ENCODE measurements at regions not wholly inside any gene's neighbourhood (a gene's known extent, or its start where the extent isn't known, plus 50 kb on each side); places are given as distances from the start of the nearest gene placed in this dataset.

DNA sequence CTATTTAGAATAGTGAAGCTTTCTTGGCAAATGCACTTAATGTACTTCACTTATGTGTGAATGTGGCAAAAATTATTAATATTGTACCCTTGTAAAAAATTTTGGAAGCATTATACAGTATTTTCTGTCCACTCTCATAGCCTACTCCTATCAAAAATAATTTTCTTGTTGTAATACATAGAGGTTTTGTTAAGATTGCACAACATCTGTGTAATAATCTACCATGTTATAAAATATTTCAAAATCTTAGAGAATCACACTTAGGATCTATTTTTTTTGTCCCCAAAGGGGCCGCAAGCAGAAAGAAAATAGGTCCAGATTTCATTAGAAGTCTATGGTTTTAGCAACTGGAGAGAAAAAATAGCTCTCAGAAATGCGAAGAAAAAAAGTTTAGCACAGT, 945.9 kb downstream of the CDH18 start:
- Histone ChIP-seq H2AFZ (ENCODE audit: control insufficient read depth, low read length) (no peak overlapping the region), H3K9me1 (ENCODE audit: control insufficient read depth, extremely low read depth, insufficient read depth, low read length) (no peaks in the 10 kb centered on the region), H3K9ac (ENCODE audit: control insufficient read depth, extremely low read depth, insufficient read depth, low read length) (no peak overlapping the region), H3K27me3 (ENCODE audit: control insufficient read depth, extremely low read depth, insufficient read depth, low read length) (no peaks in the 10 kb centered on the region), H3K4me1 (ENCODE audit: control insufficient read depth, extremely low read depth, insufficient read depth, low read length) (no peaks in the 10 kb centered on the region), H3K9me3 (ENCODE audit: control insufficient read depth, low read depth, low read length) (no peaks in the 10 kb centered on the region), H3K4me3 (ENCODE audit: control insufficient read depth in 2 of 3, extremely low read depth in 1 of 3, insufficient read depth in 2 of 3, low read depth in 1 of 3, low read length in 3 of 3) (no peak overlapping the region), H4K20me1 (ENCODE audit: control insufficient read depth, extremely low read depth, insufficient read depth, low read length) (no peaks in the 10 kb centered on the region), H3K27ac (ENCODE audit: control insufficient read depth, insufficient read depth, low read length) (no peak overlapping the region), H3K79me2 (ENCODE audit: control insufficient read depth, insufficient read depth, low read length) (no peaks in the 10 kb centered on the region), H3K36me3 (ENCODE audit: control insufficient read depth in 2 of 2, extremely low read depth in 1 of 2, insufficient read depth in 2 of 2, low read length in 2 of 2) (no peaks in the 10 kb centered on the region), H3K4me2 (ENCODE audit: control insufficient read depth, extremely low read depth, insufficient read depth, low read depth, low read length) (no peak overlapping the region)
- dilution Hi-C loops (cut with MboI; ENCODE audit: extremely low pct_ligation_motif_present, low sequenced_read_pairs), result no loop called here
- no peak for TF ChIP-seq EZH2 (IDR thresholded peaks at IDR 0.05; ENCODE audit: low read length)
- TF ChIP-seq, protein P1, sequence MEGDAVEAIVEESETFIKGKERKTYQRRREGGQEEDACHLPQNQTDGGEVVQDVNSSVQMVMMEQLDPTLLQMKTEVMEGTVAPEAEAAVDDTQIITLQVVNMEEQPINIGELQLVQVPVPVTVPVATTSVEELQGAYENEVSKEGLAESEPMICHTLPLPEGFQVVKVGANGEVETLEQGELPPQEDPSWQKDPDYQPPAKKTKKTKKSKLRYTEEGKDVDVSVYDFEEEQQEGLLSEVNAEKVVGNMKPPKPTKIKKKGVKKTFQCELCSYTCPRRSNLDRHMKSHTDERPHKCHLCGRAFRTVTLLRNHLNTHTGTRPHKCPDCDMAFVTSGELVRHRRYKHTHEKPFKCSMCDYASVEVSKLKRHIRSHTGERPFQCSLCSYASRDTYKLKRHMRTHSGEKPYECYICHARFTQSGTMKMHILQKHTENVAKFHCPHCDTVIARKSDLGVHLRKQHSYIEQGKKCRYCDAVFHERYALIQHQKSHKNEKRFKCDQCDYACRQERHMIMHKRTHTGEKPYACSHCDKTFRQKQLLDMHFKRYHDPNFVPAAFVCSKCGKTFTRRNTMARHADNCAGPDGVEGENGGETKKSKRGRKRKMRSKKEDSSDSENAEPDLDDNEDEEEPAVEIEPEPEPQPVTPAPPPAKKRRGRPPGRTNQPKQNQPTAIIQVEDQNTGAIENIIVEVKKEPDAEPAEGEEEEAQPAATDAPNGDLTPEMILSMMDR (optimal IDR thresholded peaks at IDR 0.05 in 1 of 3, IDR thresholded peaks at IDR 0.05 in 1 of 3, conservative IDR thresholded peaks at IDR 0.05 in 1 of 3; ENCODE audit: extremely low read depth in 1 of 3, insufficient read depth in 2 of 3, low read length in 3 of 3), result no peak
- FAIRE-seq (no peak), DNase-seq (ENCODE audit: low read depth, low spot score) (no peak)

DNA sequence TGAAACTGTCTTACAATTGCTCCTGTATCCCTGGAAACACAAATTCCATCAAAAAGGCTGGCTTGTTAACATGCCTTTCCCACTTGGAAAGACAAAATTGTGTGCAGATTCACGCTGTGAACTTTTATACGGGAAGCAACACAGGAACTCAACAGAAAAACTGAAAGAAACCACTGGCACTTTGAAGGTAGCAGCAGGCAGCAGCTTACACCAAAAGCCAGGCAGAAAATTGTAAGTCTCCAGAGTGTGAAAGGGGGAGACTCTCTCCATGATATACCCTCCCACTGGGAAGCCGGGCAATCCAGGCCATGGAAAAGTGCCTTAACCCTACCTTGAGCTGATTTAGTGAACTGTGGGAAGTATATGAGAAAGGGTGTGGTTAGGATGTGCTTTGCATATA, 943.7 kb downstream of the CDH18 start:
- Histone ChIP-seq H3K4me3 (ENCODE audit: control insufficient read depth in 2 of 3, extremely low read depth in 1 of 3, insufficient read depth in 2 of 3, low read depth in 1 of 3, low read length in 3 of 3) (no peak overlapping the region), H3K4me1 (ENCODE audit: control insufficient read depth, extremely low read depth, insufficient read depth, low read length) (no peaks in the 10 kb centered on the region), H3K9me1 (ENCODE audit: control insufficient read depth, extremely low read depth, insufficient read depth, low read length) (no peaks in the 10 kb centered on the region), H3K27me3 (ENCODE audit: control insufficient read depth, extremely low read depth, insufficient read depth, low read length) (no peaks in the 10 kb centered on the region), H4K20me1 (ENCODE audit: control insufficient read depth, extremely low read depth, insufficient read depth, low read length) (no peaks in the 10 kb centered on the region), H3K9me3 (ENCODE audit: control insufficient read depth, low read depth, low read length) (no peaks in the 10 kb centered on the region), H3K9ac (ENCODE audit: control insufficient read depth, extremely low read depth, insufficient read depth, low read length) (no peak overlapping the region), H2AFZ (ENCODE audit: control insufficient read depth, low read length) (no peak overlapping the region), H3K79me2 (ENCODE audit: control insufficient read depth, insufficient read depth, low read length) (no peaks in the 10 kb centered on the region), H3K27ac (ENCODE audit: control insufficient read depth, insufficient read depth, low read length) (no peak overlapping the region), H3K4me2 (ENCODE audit: control insufficient read depth, extremely low read depth, insufficient read depth, low read depth, low read length) (no peak overlapping the region), H3K36me3 (ENCODE audit: control insufficient read depth in 2 of 2, extremely low read depth in 1 of 2, insufficient read depth in 2 of 2, low read length in 2 of 2) (no peaks in the 10 kb centered on the region)
- DNase-seq (ENCODE audit: low read depth, low spot score) (no peak), FAIRE-seq (no peak)
- TF ChIP-seq, protein P1 (optimal IDR thresholded peaks at IDR 0.05 in 1 of 3, IDR thresholded peaks at IDR 0.05 in 1 of 3, conservative IDR thresholded peaks at IDR 0.05 in 1 of 3; ENCODE audit: extremely low read depth in 1 of 3, insufficient read depth in 2 of 3, low read length in 3 of 3), result no peak
- no peak for TF ChIP-seq EZH2 (IDR thresholded peaks at IDR 0.05; ENCODE audit: low read length)
- dilution Hi-C loops (cut with MboI; ENCODE audit: extremely low pct_ligation_motif_present, low sequenced_read_pairs), result no loop called here
